Progenitor cell of endocrine pancreas (in vitro differentiated cells): ENCODE measurements at regions not wholly inside any gene's neighbourhood (a gene's known extent, or its start where the extent isn't known, plus 50 kb on each side); places are given as distances from the start of the nearest gene placed in this dataset.

Experiments used
- DNase-seq: peaks from one replicate; pipeline ENCODE4 v3.0.0; 2021; ENCODE audit warnings: low spot score; ENCODE audit not compliant: unreplicated experiment
- H3K27ac Mint-ChIP-seq: 2 replicates; pipeline ENCODE4 v1.8.0; 2021; ENCODE audit warnings: mild to moderate bottlenecking, moderate library complexity, mixed read lengths
- H3K27me3 Mint-ChIP-seq: 2 replicates; pipeline ENCODE4 v1.8.0; 2021; ENCODE audit warnings: mixed read lengths
- H3K36me3 Mint-ChIP-seq: 2 replicates; pipeline ENCODE4 v1.8.0; 2022; ENCODE audit warnings: mixed read lengths; ENCODE audit not compliant: insufficient read depth
- H3K4me1 Mint-ChIP-seq: 2 replicates; pipeline ENCODE4 v1.8.0; 2021; ENCODE audit warnings: low read depth, mixed read lengths
- H3K4me3 Mint-ChIP-seq: 2 replicates; pipeline ENCODE4 v1.8.0; 2021; ENCODE audit warnings: low read depth, mild to moderate bottlenecking, moderate library complexity, mixed read lengths
- H3K9me3 Mint-ChIP-seq: 2 replicates; pipeline ENCODE4 v1.8.0; 2021; ENCODE audit warnings: low read depth, mixed read lengths
- CTCF ChIP-seq: fragments of 200-600 bp; sonication (generic); IDR thresholded peaks from one replicate; pipeline ENCODE4 v1.5.0; 2021; ENCODE audit warnings: antibody characterized with exemption, mild to moderate bottlenecking; ENCODE audit not compliant: unreplicated experiment

GRCh38 chr10:117688358-117688757, 145.8 kb downstream of the EMX2 start:
- Mint-ChIP-seq H3K27me3 (peaks cover 67% of the 10 kb centered on the region), H3K4me1 (no peaks in the 10 kb centered on the region), H3K27ac (no peak overlapping the region), H3K36me3 (no peaks in the 10 kb centered on the region), H3K9me3 (no peaks in the 10 kb centered on the region), H3K4me3 (no peak overlapping the region)
- DNase-seq, result no peak
- no peak for TF ChIP-seq CTCF

GRCh38 chr10:117689566-117689965, 147.0 kb downstream of the EMX2 start:
- H3K27me3 Mint-ChIP-seq, result peaks cover 73% of the 10 kb centered on the region
- H3K36me3 Mint-ChIP-seq, result no peaks in the 10 kb centered on the region
- no peak for TF ChIP-seq CTCF
- H3K27ac Mint-ChIP-seq, result no peak overlapping the region
- no peaks in the 10 kb centered on the region for H3K4me1 Mint-ChIP-seq
- no peaks in the 10 kb centered on the region for H3K9me3 Mint-ChIP-seq
- no peak overlapping the region for H3K4me3 Mint-ChIP-seq
- no peak for DNase-seq

DNA sequence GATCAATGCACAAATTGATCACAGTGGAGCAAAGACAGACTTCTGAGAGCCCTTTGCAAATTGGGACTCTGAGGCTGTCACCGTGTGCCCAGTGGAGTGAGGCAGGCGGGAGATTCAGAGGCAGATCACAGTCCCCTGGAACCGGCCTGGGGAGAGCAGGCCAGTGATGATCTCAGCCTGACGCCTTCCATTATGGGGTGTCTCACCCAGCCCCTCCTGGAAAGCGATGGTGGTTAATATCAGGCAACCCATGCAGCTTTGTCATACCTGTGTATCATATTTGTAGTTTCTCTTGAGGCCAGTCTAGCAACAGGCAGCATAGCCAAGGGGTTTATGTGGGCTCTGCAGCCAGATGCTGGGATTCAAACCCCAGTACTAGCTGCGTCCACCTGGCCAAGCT, 147.8 kb downstream of the EMX2 start:
- peaks cover 71% of the 10 kb centered on the region for H3K27me3 Mint-ChIP-seq
- no peak for TF ChIP-seq CTCF
- H3K36me3 Mint-ChIP-seq, result no peaks in the 10 kb centered on the region
- H3K9me3 Mint-ChIP-seq, result no peaks in the 10 kb centered on the region
- H3K27ac Mint-ChIP-seq, result no peak overlapping the region
- H3K4me1 Mint-ChIP-seq, result no peaks in the 10 kb centered on the region
- DNase-seq, result no peak
- H3K4me3 Mint-ChIP-seq, result no peak overlapping the region

DNA sequence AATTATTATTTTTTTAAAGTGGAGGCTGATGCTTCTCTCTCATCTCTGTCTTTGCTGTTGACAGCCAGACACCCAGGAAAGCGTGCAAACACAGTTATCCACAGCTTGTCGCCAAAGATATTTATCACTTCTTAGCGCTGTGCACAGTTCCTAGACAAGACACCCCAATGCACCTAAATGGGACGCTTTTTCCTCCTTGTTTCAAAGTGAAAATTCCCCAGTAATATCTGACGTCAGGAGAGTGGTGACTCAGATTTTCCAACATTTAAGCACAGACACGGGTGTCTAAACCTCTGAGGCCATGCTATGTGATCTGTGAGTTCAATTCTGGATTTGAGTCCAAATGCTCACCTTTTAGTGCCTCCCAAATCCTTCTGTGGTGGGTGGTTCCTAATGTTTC, 151.6 kb downstream of the EMX2 start:
- Mint-ChIP-seq H3K9me3 (no peaks in the 10 kb centered on the region), H3K4me1 (no peaks in the 10 kb centered on the region), H3K36me3 (no peaks in the 10 kb centered on the region), H3K27ac (no peak overlapping the region), H3K4me3 (no peak overlapping the region), H3K27me3 (peaks cover 48% of the 10 kb centered on the region)
- TF ChIP-seq CTCF, result no peak
- DNase-seq, result no peak

DNA sequence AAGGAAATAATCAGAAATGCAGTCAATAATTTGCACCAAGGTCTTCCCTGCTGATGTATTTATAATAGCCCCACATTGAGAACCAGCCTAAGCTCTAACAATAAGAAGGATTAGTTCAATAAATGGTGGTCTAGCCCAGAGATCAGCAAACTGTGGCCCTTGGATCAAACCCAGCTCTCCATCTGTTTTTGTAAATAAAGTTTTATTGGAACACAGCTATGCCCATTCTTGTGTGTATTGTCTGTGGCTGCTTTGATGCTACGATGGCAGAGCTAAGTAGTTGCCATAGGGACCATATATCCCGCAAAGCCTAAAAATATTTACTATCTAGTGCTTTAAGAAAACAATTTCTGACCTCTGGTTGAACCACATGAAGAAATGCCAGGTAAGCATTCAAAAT, 154.9 kb downstream of the EMX2 start:
- no peak overlapping the region for H3K4me3 Mint-ChIP-seq
- H3K36me3 Mint-ChIP-seq, result no peaks in the 10 kb centered on the region
- no peak for TF ChIP-seq CTCF
- no peaks in the 10 kb centered on the region for H3K4me1 Mint-ChIP-seq
- H3K27ac Mint-ChIP-seq, result no peak overlapping the region
- no peaks in the 10 kb centered on the region for H3K9me3 Mint-ChIP-seq
- DNase-seq, result no peak
- H3K27me3 Mint-ChIP-seq, result peaks cover 31% of the 10 kb centered on the region
